ENCODE measurements at regions not wholly inside any gene's neighbourhood (a gene's known extent, or its start where the extent isn't known, plus 50 kb on each side); places are given as distances from the start of the nearest gene placed in this dataset.

- H3K9me2 ChIP-seq (replicated peaks; ENCODE audit: insufficient read depth, low read length), result no peaks in the 10 kb centered on the region
- H3F3A ChIP-seq (ENCODE audit: insufficient read depth), result no peaks in the 10 kb centered on the region
- H3K79me2 ChIP-seq (ENCODE audit: insufficient read depth, low read length), result no peaks in the 10 kb centered on the region
- no peak overlapping the region for H3K4me2 ChIP-seq (ENCODE audit: low read depth, low read length, poor library complexity, severe bottlenecking)
- no peaks in the 10 kb centered on the region for H4K20me1 ChIP-seq (ENCODE audit: low read depth, low read length)
- no peaks in the 10 kb centered on the region for H3K9me3 ChIP-seq (ENCODE audit: insufficient read depth, low read length)
- H3K27me3 ChIP-seq (ENCODE audit: low read length), result no peaks in the 10 kb centered on the region
- no peak overlapping the region for H3K27ac ChIP-seq (ENCODE audit: low read depth, low read length)
- TF ChIP-seq CTCF (IDR thresholded peaks at IDR 0.05; ENCODE audit: insufficient read depth, low read length, poor library complexity, severe bottlenecking) (no peak), EZH2phosphoT487 (conservative IDR thresholded peaks at IDR 0.05; ENCODE audit: low read length) (no peak)
- no peak overlapping the region for H2AFZ ChIP-seq (ENCODE audit: low read depth, low read length, severe bottlenecking)
- H3K36me3 ChIP-seq (ENCODE audit: low read length), result no peaks in the 10 kb centered on the region
- no peak overlapping the region for H3K4me3 ChIP-seq (ENCODE audit: insufficient read depth, low read length, poor library complexity, severe bottlenecking)
- no peak overlapping the region for H3K9ac ChIP-seq (ENCODE audit: low read length)
Measured at GRCh38 chr4:66574145-66574978, 904.1 kb upstream of the EPHA5 start.

- Histone ChIP-seq H3K79me2 (ENCODE audit: insufficient read depth, low read length) (no peaks in the 10 kb centered on the region), H3K9me2 (replicated peaks; ENCODE audit: insufficient read depth, low read length) (no peaks in the 10 kb centered on the region), H4K20me1 (ENCODE audit: low read depth, low read length) (no peaks in the 10 kb centered on the region), H3K4me3 (ENCODE audit: insufficient read depth, low read length, poor library complexity, severe bottlenecking) (no peak overlapping the region), H3K9ac (ENCODE audit: low read length) (no peak overlapping the region), H3K36me3 (ENCODE audit: low read length) (no peaks in the 10 kb centered on the region), H3K9me3 (ENCODE audit: insufficient read depth, low read length) (no peaks in the 10 kb centered on the region), H2AFZ (ENCODE audit: low read depth, low read length, severe bottlenecking) (no peak overlapping the region), H3F3A (ENCODE audit: insufficient read depth) (no peaks in the 10 kb centered on the region), H3K4me2 (ENCODE audit: low read depth, low read length, poor library complexity, severe bottlenecking) (no peak overlapping the region), H3K27me3 (ENCODE audit: low read length) (no peaks in the 10 kb centered on the region), H3K27ac (ENCODE audit: low read depth, low read length) (no peak overlapping the region)
- TF ChIP-seq CTCF (IDR thresholded peaks at IDR 0.05; ENCODE audit: insufficient read depth, low read length, poor library complexity, severe bottlenecking) (no peak), EZH2phosphoT487 (conservative IDR thresholded peaks at IDR 0.05; ENCODE audit: low read length) (no peak)
Measured at GRCh38 chr4:66572949-66573348, 902.7 kb upstream of the EPHA5 start.

- Histone ChIP-seq H3K9me2 (replicated peaks; ENCODE audit: insufficient read depth, low read length) (no peaks in the 10 kb centered on the region), H3F3A (ENCODE audit: insufficient read depth) (no peaks in the 10 kb centered on the region), H3K36me3 (ENCODE audit: low read length) (no peaks in the 10 kb centered on the region), H3K27me3 (ENCODE audit: low read length) (no peaks in the 10 kb centered on the region), H3K9me3 (ENCODE audit: insufficient read depth, low read length) (no peaks in the 10 kb centered on the region), H3K4me3 (ENCODE audit: insufficient read depth, low read length, poor library complexity, severe bottlenecking) (no peak overlapping the region), H3K79me2 (ENCODE audit: insufficient read depth, low read length) (no peaks in the 10 kb centered on the region), H3K27ac (ENCODE audit: low read depth, low read length) (no peak overlapping the region), H3K4me2 (ENCODE audit: low read depth, low read length, poor library complexity, severe bottlenecking) (no peak overlapping the region), H4K20me1 (ENCODE audit: low read depth, low read length) (no peaks in the 10 kb centered on the region), H2AFZ (ENCODE audit: low read depth, low read length, severe bottlenecking) (no peak overlapping the region), H3K9ac (ENCODE audit: low read length) (no peak overlapping the region)
- TF ChIP-seq CTCF (IDR thresholded peaks at IDR 0.05; ENCODE audit: insufficient read depth, low read length, poor library complexity, severe bottlenecking) (no peak), EZH2phosphoT487 (conservative IDR thresholded peaks at IDR 0.05; ENCODE audit: low read length) (no peak)
Measured at GRCh38 chr4:66571145-66571695, 900.9 kb upstream of the EPHA5 start.

Data from SU-DHL-6 (cell line).